GM12865 (cell line): ENCODE measurements at regions not wholly inside any gene's neighbourhood (a gene's known extent, or its start where the extent isn't known, plus 50 kb on each side); places are given as distances from the start of the nearest gene placed in this dataset.

Source experiments
- DNase-seq: peaks from one replicate; pipeline ENCODE4 v3.0.0; 2010; ENCODE audit warnings: low read depth
- H3K4me3 ChIP-seq: 2 replicates; pipeline ENCODE4 v1.5.1; 2011; ENCODE audit warnings: mild to moderate bottlenecking, low read depth, low read length, control low read depth
- TF ChIP-seq, protein P1 (sequence below): IDR thresholded peaks from 2 replicates; pipeline ENCODE4 v1.5.1; 2011; ENCODE audit warnings: low read length, control low read depth, low read depth, inconsistent platforms; ENCODE audit not compliant: insufficient read depth; ENCODE audit errors: missing control alignments

DNA sequence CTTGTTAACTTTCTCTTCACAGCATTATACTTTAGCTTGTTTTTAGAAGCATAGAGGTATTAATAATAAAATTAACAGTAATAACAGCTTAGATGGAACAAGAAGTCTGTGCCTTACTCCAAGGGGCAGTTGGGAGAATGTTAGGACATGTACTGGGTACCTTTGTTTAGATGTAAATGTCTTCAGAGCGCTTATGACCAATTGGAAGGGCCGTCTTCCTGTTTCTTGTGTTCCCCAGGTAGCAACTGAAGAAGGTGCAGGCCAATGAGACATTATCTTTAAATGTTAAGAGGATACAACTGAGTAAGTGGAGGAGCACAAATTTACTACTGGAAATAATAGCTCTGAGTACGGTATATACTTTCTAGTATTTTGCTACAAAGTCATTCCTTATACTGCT is 180.9 kb upstream of the SYT1 start:
- TF ChIP-seq, protein P1, sequence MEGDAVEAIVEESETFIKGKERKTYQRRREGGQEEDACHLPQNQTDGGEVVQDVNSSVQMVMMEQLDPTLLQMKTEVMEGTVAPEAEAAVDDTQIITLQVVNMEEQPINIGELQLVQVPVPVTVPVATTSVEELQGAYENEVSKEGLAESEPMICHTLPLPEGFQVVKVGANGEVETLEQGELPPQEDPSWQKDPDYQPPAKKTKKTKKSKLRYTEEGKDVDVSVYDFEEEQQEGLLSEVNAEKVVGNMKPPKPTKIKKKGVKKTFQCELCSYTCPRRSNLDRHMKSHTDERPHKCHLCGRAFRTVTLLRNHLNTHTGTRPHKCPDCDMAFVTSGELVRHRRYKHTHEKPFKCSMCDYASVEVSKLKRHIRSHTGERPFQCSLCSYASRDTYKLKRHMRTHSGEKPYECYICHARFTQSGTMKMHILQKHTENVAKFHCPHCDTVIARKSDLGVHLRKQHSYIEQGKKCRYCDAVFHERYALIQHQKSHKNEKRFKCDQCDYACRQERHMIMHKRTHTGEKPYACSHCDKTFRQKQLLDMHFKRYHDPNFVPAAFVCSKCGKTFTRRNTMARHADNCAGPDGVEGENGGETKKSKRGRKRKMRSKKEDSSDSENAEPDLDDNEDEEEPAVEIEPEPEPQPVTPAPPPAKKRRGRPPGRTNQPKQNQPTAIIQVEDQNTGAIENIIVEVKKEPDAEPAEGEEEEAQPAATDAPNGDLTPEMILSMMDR, result no peak
- DNase-seq, result no peak
- no peak overlapping the region for H3K4me3 ChIP-seq

DNA sequence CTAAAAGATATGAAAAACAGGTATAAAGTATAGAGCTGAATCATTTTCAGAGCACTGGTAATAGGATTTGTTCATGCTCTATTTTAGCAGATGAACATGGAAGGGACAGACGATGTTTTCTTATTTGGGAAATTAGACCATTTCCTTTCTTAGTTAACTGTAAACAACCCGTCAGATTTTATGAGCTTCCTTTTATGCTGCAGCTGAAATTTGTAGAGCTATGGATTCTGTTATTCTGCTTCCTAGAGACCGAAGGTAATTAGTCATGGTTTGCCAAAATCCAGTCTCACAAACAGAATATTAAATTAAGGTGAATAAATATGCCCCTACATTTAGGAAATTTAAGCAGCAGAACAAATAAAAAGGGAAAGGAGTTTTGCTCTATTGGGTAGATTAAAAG is 180.2 kb upstream of the SYT1 start:
- H3K4me3 ChIP-seq, result no peak overlapping the region
- DNase-seq, result no peak
- TF ChIP-seq, protein P1, result no peak

DNA sequence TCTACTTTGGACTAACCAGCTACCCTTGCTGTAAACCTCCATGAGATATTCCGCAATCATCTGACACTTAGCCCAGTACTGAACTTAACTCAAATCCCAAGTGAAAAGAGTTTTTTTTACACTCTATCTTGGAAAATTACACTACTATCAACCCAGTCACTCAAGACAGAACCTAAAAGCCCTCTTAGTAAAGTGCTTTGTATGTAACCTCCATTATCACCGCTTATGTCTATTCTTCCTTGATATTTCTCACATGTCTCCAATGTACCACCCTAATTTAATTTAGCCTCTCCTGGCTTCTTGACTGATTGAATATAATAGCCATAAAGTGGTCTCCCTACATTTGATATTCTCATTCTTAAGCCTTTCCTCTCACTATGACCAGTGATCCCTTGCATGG is 168.8 kb upstream of the SYT1 start:
- TF ChIP-seq, protein P1, result no peak
- DNase-seq, result no peak
- no peak overlapping the region for H3K4me3 ChIP-seq

DNA sequence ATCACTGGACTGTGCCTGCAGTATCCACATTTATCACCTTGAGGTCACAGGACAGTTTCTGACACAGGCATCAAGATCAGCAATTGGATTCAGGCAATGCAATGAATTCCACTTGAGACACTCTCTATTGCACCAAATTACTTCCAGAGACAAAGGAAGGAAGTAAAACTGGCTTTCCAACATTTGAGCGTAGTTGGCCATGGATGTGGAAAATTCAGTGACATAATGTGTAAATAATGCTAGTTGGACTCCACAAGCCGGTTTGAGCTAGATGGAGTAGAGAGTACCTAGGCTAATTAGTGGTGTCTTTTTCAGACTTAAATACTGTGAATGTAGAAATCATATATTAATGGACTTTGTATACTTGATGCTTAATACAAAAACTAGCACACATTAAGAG is 168.3 kb upstream of the SYT1 start:
- DNase-seq, result no peak
- H3K4me3 ChIP-seq, result no peak overlapping the region
- TF ChIP-seq, protein P1, result no peak

DNA sequence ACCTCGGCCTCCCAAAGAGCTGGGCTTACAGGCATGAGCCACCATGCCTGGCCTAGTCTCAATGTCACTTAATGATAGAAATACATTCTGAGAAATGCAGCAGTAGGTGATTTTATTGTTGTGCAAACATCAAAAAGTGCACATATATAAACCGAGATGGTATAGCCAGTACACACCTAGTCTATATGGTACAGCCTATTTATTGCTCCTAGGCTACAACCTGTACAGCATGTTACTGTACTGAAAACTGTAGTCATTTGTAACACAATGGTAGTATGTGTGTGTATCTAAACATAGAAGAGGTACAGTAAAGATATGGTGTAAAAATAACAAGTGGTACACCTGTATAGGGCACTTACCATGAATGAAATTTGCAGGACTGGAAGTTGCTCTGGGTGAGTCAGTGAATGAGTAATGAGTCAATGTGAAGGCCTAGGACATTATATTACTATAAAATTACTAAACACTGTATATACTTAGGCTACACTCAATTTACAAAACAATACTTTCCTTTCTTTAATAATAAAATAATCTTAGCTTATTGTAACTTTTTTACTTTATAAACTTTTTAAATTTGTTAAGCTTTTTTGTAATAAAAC is 166.7 kb upstream of the SYT1 start:
- TF ChIP-seq, protein P1, result no peak
- H3K4me3 ChIP-seq, result no peak overlapping the region
- DNase-seq, result no peak

DNA sequence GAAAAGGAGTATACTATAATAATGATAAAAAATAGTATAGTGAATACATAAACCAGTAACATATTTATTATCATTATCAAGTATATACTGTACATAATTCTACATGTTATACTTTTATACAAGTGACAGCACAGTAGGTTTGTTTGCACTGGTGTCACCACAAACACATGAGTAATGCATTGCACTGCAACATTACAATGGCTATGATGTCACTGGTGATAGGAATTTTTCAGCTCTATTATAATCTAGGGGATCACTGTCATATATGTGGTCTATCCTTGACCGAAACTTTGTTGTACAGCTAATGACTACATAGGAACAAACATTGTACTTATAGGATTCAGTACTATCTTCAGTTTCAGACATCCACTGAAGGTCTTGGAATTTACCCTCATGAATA is 165.8 kb upstream of the SYT1 start:
- TF ChIP-seq, protein P1, result no peak
- no peak for DNase-seq
- H3K4me3 ChIP-seq, result no peak overlapping the region

DNA sequence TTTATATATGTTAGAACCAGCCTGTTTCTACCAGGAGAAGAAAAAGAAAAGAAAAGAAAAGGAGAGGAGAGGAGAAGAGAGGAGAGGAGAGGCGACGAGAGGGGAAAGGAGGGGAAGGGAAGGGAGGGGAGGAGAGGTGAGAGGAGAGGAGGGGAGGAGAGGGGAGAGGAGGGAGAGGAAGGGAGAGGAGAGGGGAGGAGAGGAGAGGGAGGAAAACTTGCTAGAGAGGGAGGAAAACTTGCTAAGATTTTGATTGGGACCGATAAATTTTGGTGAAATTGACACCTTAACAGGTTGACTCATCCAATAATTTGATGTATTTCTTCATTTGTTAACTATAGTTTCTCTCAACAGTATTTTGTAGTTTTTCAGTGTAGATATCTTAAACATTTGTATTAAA is 164.0 kb upstream of the SYT1 start:
- TF ChIP-seq, protein P1, result no peak
- H3K4me3 ChIP-seq, result no peak overlapping the region
- no peak for DNase-seq
